Fibroblast of lung (primary cell): ENCODE measurements at regions not wholly inside any gene's neighbourhood (a gene's known extent, or its start where the extent isn't known, plus 50 kb on each side); places are given as distances from the start of the nearest gene placed in this dataset.

Experiments
- DNase-seq, 2 donors: peaks; one replicate each; pipeline versions ENCODE4 v3.0.0 to v3.0.0-alpha.2; 2010; ENCODE audit warnings: low read depth in 2 of 2
- H2AFZ ChIP-seq: 2 replicates; pipeline ENCODE4 v1.5.1; 2012; ENCODE audit warnings: low read length, control low read depth, inconsistent platforms
- H3K27ac ChIP-seq: 2 replicates; pipeline ENCODE4 v1.5.1; 2011; ENCODE audit warnings: low read length, control low read depth; ENCODE audit not compliant: insufficient read depth
- H3K27me3 ChIP-seq: 2 replicates; pipeline ENCODE4 v1.5.1; 2011; ENCODE audit warnings: mild to moderate bottlenecking, low read length; ENCODE audit not compliant: control insufficient read depth, insufficient read depth
- H3K36me3 ChIP-seq: 2 replicates; pipeline ENCODE4 v1.5.1; 2011; ENCODE audit warnings: low read length; ENCODE audit not compliant: control insufficient read depth, insufficient read depth
- H3K4me1 ChIP-seq: 2 replicates; pipeline ENCODE4 v1.5.1; 2011; ENCODE audit warnings: low read length; ENCODE audit not compliant: control insufficient read depth, insufficient read depth; ENCODE audit errors: extremely low read depth
- H3K4me2 ChIP-seq: 2 replicates; pipeline ENCODE4 v1.5.1; 2011; ENCODE audit warnings: low read length, control low read depth; ENCODE audit not compliant: insufficient read depth; ENCODE audit errors: extremely low read depth
- H3K4me3 ChIP-seq, 4 experiments: fragments of 200-600 bp in 1 of 4; sonication (generic) in 1 of 4; replicated peaks in 1 of 4; 2 replicates each; pipeline ENCODE4 v1.5.1; 2011 to 2016; ENCODE audit warnings: low read length in 4 of 4, low read depth in 3 of 4, mild to moderate bottlenecking in 3 of 4, control low read depth in 2 of 4, inconsistent platforms in 1 of 4, mixed read lengths in 1 of 4; ENCODE audit not compliant: insufficient read depth in 1 of 4; ENCODE audit errors: control extremely low read depth in 1 of 4
- H3K79me2 ChIP-seq: 2 replicates; pipeline ENCODE4 v1.5.1; 2012; ENCODE audit warnings: mild to moderate bottlenecking, low read length, inconsistent platforms; ENCODE audit not compliant: control insufficient read depth, insufficient read depth
- H3K9ac ChIP-seq: 2 replicates; pipeline ENCODE4 v1.5.1; 2011; ENCODE audit warnings: mild to moderate bottlenecking, low read length, control low read depth; ENCODE audit not compliant: insufficient read depth
- H3K9me3 ChIP-seq: 2 replicates; pipeline ENCODE4 v1.5.1; 2012; ENCODE audit warnings: low read depth, low read length; ENCODE audit not compliant: control insufficient read depth, insufficient read depth
- H4K20me1 ChIP-seq: 2 replicates; pipeline ENCODE4 v1.5.1; 2011; ENCODE audit warnings: low read length; ENCODE audit not compliant: control insufficient read depth, insufficient read depth; ENCODE audit errors: extremely low read depth
- EZH2 ChIP-seq: IDR thresholded peaks from 2 replicates; pipeline ENCODE4 v1.5.1; 2012; ENCODE audit warnings: low read length, control low read depth, mild to moderate bottlenecking; ENCODE audit errors: missing control alignments
- TF ChIP-seq, protein P1 (sequence below), 2 donors: IDR thresholded peaks in 1 of 2; conservative IDR thresholded peaks in 1 of 2; 1 replicate in 1 of 2; 2 replicates in 1 of 2; pipeline ENCODE4 v1.5.1; 2011 to 2012; ENCODE audit warnings: low read length in 2 of 2, control low read depth in 1 of 2, inconsistent platforms in 1 of 2, low read depth in 1 of 2, mild to moderate bottlenecking in 1 of 2

DNA sequence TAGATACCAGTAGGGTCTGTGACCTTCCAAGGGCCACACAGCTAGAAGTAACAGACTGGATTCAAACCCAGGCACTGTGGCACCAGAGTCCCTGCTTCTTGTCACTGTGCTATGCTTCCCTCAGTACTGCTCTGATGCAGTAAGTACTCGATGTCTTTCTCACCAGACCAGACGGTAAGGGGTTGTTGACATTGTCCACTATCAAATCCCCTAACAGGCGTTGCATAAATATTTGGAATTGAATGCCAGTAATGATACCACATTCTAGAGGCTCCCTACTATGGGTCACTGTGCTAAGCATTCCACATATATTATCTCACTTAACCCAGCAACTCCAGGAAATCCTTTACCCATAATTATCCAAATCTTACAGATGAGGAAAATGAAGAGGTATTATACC, 223.1 kb downstream of the C1D start:
- Histone ChIP-seq H3K36me3 (no peaks in the 10 kb centered on the region), H3K9ac (no peak overlapping the region), H3K27ac (no peak overlapping the region), H2AFZ (no peak overlapping the region), H4K20me1 (no peaks in the 10 kb centered on the region), H3K79me2 (no peaks in the 10 kb centered on the region), H3K27me3 (no peaks in the 10 kb centered on the region), H3K4me3 (no peak overlapping the region), H3K9me3 (no peaks in the 10 kb centered on the region), H3K4me1 (peaks cover 2% of the 10 kb centered on the region), H3K4me2 (peak overlapping the region; percentile 25)
- TF ChIP-seq, protein P1, sequence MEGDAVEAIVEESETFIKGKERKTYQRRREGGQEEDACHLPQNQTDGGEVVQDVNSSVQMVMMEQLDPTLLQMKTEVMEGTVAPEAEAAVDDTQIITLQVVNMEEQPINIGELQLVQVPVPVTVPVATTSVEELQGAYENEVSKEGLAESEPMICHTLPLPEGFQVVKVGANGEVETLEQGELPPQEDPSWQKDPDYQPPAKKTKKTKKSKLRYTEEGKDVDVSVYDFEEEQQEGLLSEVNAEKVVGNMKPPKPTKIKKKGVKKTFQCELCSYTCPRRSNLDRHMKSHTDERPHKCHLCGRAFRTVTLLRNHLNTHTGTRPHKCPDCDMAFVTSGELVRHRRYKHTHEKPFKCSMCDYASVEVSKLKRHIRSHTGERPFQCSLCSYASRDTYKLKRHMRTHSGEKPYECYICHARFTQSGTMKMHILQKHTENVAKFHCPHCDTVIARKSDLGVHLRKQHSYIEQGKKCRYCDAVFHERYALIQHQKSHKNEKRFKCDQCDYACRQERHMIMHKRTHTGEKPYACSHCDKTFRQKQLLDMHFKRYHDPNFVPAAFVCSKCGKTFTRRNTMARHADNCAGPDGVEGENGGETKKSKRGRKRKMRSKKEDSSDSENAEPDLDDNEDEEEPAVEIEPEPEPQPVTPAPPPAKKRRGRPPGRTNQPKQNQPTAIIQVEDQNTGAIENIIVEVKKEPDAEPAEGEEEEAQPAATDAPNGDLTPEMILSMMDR (conservative IDR thresholded peaks at IDR 0.05 in 1 of 2, IDR thresholded peaks at IDR 0.05 in 1 of 2; ENCODE audit: low read depth in 1 of 2, low read length in 2 of 2) = no peak
- peak in 1 of 2 donors; percentile 61 for DNase-seq

DNA sequence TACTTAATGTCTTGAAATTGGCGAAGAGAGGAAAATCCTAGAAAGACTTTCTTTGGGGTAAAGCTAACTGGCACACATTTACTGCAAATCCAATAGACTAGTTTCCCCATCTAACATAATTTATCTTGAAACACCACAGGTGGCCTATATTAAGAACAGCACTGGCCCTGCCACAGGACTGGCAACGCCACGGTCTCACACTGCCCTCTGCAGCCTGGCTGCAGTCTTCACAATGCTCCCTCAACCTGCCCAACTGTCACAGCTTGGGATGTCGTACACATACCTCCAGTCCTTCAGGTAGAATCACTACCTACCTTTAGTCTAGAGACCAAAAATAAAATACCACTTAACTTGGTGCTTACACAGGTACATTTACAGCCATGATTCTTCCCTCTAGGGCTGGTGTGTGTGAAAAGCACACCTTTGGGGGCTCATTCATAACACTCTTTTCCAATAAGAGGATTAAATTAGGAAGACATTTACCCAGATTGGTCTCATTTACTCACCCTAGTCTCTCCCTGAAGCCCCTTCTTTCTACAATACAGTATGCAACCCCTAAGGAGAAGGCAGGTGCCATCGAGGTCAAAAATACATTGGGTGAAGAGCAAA, 222.2 kb downstream of the C1D start:
- Histone ChIP-seq H3K4me3 (no peak overlapping the region), H3K27ac (no peak overlapping the region), H3K9me3 (no peaks in the 10 kb centered on the region), H4K20me1 (no peaks in the 10 kb centered on the region), H2AFZ (no peak overlapping the region), H3K4me2 (no peak overlapping the region), H3K27me3 (no peaks in the 10 kb centered on the region), H3K9ac (no peak overlapping the region), H3K4me1 (peaks cover 2% of the 10 kb centered on the region), H3K36me3 (no peaks in the 10 kb centered on the region), H3K79me2 (no peaks in the 10 kb centered on the region)
- DNase-seq = peak; percentile 67 to 82
- TF ChIP-seq EZH2 = no peak
- TF ChIP-seq, protein P1 (conservative IDR thresholded peaks at IDR 0.05 in 1 of 2, IDR thresholded peaks at IDR 0.05 in 1 of 2; ENCODE audit: low read depth in 1 of 2, low read length in 2 of 2) = peak; percentile 92 to 93

- Histone ChIP-seq H3K79me2 (no peaks in the 10 kb centered on the region), H2AFZ (no peak overlapping the region), H3K9ac (no peak overlapping the region), H4K20me1 (no peaks in the 10 kb centered on the region), H3K27ac (no peak overlapping the region), H3K9me3 (no peaks in the 10 kb centered on the region), H3K4me1 (peaks cover 2% of the 10 kb centered on the region), H3K36me3 (no peaks in the 10 kb centered on the region), H3K27me3 (no peaks in the 10 kb centered on the region), H3K4me2 (no peak overlapping the region), H3K4me3 (no peak overlapping the region)
- TF ChIP-seq, protein P1 (conservative IDR thresholded peaks at IDR 0.05 in 1 of 2, IDR thresholded peaks at IDR 0.05 in 1 of 2; ENCODE audit: low read depth in 1 of 2, low read length in 2 of 2) = no peak
- no peak for TF ChIP-seq EZH2
- no peak for DNase-seq
These were observed 221.1 kb downstream of the C1D start for GRCh38 chr2:67841711-67842110.
